NCI-H1105 (cell line): ENCODE measurements at regions not wholly inside any gene's neighbourhood (a gene's known extent, or its start where the extent isn't known, plus 50 kb on each side); places are given as distances from the start of the nearest gene placed in this dataset.

Experiments
- DNase-seq: peaks from one replicate; lab custom pipeline; 2025; lab: John Stamatoyannopoulos, UW

GRCh38 chr6:163806755-163807499 is 392.4 kb downstream of the QKI start:
- DNase-seq: no peak

DNA sequence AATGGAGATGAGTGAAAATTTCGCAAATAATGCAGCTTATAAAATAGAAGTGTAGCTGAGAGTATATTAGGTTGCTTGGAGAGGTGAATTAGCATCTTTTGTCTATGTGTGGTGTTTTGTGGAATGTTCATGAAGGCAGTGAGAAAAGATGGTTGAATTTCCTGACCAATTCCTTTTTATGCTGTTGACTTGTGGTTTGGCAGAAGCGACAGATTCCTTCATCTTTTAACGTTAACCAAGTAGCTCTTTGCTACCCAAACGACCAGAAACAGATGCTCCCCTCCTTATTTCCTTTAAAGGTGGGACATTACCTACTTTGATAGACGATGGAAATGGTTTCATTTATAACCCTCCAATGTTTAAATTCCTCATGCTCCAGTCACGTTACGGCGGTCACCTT is 390.5 kb downstream of the QKI start:
- no peak for DNase-seq

- no peak for DNase-seq
These were observed 387.7 kb downstream of the QKI start for GRCh38 chr6:163802267-163802666.

- no peak for DNase-seq
These were observed 382.9 kb downstream of the QKI start for GRCh38 chr6:163797296-163797845.

DNA sequence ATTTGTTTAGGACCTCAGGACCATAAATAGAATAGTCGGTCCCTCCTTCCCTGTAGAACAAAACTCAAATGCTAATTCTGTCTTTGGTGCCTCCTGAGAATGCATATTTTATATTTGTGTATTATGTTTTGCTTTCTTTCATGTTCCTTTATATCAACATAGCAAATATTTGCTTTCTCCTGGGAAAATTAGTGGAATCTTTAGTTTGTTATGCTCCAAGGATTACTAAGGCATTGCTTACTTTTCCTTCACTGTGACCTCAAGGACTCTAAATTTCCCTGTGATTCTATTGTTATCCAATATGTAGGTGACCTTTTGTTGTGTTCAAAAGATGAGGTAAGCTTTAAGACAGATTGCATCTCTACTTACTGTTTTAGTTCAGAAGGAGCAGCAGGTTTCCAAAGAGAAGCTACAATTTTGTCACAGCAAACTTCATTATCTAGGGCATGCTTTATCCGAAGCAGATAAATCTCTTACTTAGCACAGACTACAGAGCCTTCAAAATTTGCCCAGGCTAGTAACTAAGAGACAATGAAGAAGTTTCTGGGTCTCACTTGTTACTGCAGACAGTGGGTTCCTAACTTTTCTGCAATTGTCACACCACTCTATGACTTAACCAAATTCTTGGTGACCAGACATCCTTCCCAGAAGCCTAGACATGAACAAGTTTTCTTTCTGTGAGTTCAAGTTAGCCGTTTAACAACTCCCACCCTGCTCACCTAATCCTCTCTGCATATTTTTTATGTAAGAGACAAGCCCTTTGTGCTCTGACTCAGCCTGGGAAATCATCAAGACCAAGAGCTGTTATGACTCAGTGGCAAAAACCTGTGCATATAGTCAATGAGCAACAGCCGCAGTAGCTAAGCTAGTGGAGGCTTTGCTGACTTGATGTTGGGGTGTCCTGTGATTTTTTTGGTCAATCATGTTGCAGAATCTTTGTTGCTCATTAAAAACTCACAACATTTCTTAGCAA is 378.8 kb downstream of the QKI start:
- DNase-seq: no peak

DNA sequence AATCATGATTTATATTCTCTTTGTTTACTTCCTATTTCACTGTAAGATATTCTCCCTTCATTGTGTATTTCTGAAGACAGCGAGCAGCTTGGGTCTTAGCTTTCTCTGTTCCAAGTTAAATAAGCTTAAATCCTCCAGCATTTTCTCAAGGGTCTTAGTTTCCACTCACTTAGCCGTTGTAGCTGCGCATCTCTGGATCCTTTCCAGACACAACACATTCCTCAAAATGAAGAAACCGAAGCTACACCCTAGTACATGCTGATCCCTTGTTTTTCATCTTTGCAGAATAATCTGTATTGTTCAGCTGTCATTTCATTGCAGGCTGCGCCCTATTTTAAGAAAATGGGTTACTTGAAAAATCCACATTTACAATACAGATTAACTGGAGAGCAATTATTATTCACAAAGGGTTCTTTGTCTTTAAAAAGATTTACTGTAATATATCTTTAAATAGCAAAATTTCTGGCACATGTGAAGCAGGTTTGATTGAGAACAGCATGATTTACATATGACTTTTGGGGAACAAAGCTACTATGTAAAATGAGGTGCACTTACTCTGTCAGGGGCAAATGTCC is 375.8 kb downstream of the QKI start:
- DNase-seq: no peak

GRCh38 chr6:163789199-163789810 is 374.8 kb downstream of the QKI start:
- DNase-seq: no peak

DNA sequence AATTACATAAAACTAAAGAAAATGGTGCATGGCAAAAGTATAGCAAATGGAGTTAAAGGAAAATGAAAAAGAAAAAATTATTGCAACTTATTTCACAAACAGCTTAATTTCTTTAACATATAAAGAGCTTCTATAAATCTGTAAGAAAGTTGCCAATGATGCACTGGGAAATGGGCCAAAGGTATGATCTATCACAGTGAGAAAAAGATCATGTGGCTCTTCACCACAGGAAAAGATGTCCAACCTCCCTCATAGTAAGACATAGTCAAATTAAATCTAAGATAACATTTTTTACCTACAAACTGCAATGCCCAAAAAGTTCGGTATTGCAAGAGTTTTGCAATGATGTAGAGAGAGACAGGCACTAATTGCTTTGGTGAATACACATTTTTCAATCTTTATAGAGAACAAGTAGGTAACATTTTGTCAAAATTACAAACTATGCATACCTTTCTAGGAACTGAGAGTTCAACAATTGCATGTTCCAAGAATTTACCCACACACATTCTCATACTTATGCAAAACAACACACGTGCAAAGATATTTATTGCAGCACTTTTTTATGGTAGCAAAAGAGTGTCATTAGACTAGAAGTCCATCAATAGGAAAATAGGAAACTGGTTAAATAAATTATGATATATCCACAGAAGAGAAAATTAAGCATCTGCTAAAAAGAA is 372.6 kb downstream of the QKI start:
- no peak for DNase-seq

- no peak for DNase-seq
These were observed 368.0 kb downstream of the QKI start for GRCh38 chr6:163782436-163783003.

GRCh38 chr6:163780994-163781393 is 366.5 kb downstream of the QKI start:
- no peak for DNase-seq

DNA sequence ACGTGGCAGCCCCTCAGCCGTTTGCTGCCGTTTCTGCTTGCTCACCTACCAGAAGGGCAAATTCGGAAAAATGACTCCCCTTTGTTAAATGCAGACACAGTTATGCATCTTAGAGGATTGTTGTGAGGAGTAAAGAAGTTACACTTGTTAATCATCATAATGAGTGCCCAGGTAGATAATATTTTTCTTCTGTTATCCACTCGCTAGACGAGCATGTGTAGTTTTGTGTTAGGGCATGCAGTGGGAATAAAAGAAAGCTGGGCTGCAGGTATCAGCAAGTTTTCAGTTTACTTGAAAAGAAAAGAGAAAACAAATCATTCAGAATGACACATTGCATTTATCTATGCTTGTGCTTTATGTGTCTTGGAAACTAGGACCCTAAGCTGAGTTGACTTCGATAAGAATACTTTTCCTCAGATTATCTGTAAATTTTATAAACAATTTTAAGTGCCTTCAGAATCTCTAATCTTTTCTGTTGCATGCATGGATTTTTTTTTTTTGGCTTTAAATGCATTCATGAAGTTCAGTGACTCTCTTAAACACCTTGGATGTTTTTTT is 365.3 kb downstream of the QKI start:
- DNase-seq: no peak

DNA sequence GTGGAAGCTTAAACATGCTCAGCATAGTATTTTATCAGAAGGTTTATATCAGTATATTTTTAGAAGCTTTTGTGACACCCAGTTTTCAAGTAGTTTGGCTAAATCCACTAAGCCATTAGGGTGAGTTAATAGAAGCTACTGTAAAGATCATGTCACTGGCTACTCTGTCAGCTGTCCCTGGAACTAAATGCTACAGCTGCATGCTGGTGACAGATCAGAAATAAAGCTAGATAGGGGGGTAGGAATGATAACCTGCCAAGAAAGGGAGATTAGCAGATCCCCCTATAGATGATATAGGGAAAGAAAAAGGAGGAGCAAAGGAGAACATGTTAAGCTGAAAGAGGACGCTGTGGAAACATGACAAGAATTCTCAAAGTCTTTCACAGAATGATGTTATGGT is 363.2 kb downstream of the QKI start:
- no peak for DNase-seq

DNA sequence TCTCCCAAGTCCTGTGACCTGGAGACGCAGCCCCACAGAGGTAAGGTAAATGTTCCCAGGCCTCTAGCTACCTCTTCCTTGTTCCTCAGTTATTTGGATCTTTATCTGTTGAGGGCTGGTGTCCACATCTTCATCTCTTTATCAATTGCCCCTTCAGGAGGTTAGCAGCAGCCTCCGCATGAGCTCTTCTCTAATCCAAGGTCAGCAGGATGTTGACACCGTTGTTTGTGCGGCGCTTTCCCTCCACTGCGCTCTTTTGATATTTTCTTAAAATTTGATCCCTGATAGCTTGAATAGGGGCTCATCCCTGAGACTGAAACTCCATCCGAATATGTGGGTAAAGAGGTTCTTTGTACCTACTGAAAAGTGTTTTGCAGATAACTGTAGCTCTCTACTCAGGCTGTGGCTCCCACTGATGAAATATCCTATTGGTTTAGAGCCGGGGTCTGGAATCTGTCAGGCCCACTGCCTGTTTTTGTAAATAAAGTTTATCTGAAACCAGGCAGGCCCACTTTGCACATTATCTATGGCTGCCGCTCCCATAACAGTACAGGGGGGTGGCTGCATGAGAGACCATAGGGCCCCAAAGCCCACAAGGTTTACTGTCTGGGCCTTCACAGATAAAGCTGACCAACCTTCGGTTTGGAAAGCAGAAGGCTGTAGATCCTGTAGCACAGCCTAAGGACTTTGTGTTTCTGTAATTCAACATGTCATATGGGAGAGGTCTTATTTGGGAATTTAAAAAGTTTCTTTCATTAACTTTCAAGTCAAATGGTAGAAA is 362.6 kb downstream of the QKI start:
- DNase-seq: no peak

GRCh38 chr6:163776196-163776905 is 361.8 kb downstream of the QKI start:
- no peak for DNase-seq

- DNase-seq: no peak
These were observed 360.8 kb downstream of the QKI start for GRCh38 chr6:163775313-163775712.

DNA sequence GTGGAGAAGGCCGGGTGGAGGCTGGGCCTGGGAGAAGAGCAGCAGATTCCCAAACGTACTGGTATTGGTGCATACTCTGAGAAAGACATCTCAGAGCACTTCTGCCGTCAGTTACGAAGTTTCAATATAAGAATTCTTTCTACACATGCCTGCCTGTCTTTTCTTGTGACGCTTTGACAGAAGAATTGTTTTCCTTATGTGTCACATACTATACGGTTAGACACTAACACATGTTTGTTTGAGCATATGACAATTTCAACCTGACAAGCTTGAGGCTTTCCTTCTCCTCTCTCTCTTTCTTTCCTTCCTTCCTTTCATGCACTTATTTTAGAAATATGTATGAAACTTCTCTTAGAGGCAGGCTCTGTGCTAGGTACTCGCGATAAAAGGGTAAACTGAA is 360.0 kb downstream of the QKI start:
- DNase-seq: no peak

DNA sequence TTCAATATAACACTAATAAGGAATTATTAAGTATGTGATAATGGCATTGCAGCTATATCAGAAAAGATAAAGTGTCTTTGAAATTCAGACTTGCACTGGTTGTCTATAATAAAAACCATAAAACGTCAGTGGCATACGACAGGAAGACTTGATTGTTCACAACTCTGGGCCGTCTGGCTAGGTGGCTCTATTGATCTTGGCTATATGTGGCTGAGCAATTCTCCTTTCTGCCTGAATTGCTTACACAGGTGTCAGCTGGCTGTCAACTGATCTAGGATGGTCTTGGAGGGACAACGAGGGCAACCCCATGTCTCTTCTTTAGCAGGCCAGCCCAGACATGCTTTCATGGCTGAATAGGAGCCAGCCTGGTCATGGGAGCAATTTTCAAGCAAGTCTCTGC is 359.1 kb downstream of the QKI start:
- DNase-seq: peak; percentile 29

- DNase-seq: no peak
These were observed 358.2 kb downstream of the QKI start for GRCh38 chr6:163772701-163773100.

- DNase-seq: no peak
These were observed 356.7 kb downstream of the QKI start for GRCh38 chr6:163771180-163771579.
